CD14-positive monocyte (primary cell): ENCODE measurements at regions not wholly inside any gene's neighbourhood (a gene's known extent, or its start where the extent isn't known, plus 50 kb on each side); places are given as distances from the start of the nearest gene placed in this dataset.

Experiments
- DNase-seq, 3 donors: peaks; one replicate each; pipeline ENCODE4 v3.0.0-alpha.2; 2011 to 2022
- H2AFZ ChIP-seq: 2 replicates; pipeline ENCODE4 v1.6.0; 2012; ENCODE audit warnings: mild to moderate bottlenecking, low read depth, low read length, inconsistent platforms; ENCODE audit not compliant: insufficient read depth, poor library complexity, severe bottlenecking
- H3K27ac ChIP-seq, 2 donors: 1 replicate in 1 of 2; 2 replicates in 1 of 2; pipeline ENCODE4 v1.5.1; 2012 to 2013; ENCODE audit warnings: low read length in 2 of 2, control low read depth in 1 of 2, inconsistent platforms in 1 of 2, low read depth in 1 of 2, mild to moderate bottlenecking in 1 of 2
- H3K27me3 ChIP-seq, 2 donors: one replicate each; pipeline versions ENCODE4 v1.6.0 to v1.6.1; 2011 to 2013; ENCODE audit warnings: low read length in 2 of 2; ENCODE audit not compliant: control insufficient read depth in 2 of 2, insufficient read depth in 2 of 2
- H3K36me3 ChIP-seq, 2 donors: replicated peaks in 1 of 2; 1 replicate in 1 of 2; 2 replicates in 1 of 2; pipeline versions ENCODE4 v1.5.1 to v1.6.1; 2012 to 2013; ENCODE audit warnings: low read length in 2 of 2, control low read depth in 1 of 2, inconsistent platforms in 1 of 2, mild to moderate bottlenecking in 1 of 2; ENCODE audit not compliant: insufficient read depth in 2 of 2, control insufficient read depth in 1 of 2
- H3K4me1 ChIP-seq, 2 donors: 1 replicate in 1 of 2; 2 replicates in 1 of 2; pipeline versions ENCODE4 v1.5.1 to v1.6.1; 2012 to 2013; ENCODE audit warnings: low read length in 2 of 2, control low read depth in 1 of 2, inconsistent platforms in 1 of 2, mild to moderate bottlenecking in 1 of 2, moderate library complexity in 1 of 2; ENCODE audit not compliant: insufficient read depth in 2 of 2, control insufficient read depth in 1 of 2
- H3K4me2 ChIP-seq: replicated peaks from 2 replicates; pipeline ENCODE3; 2012; ENCODE audit warnings: low read length, moderate library complexity, mild to moderate bottlenecking; ENCODE audit not compliant: poor library complexity, severe bottlenecking; ENCODE audit errors: extremely low read depth
- H3K4me3 ChIP-seq, 3 experiments: fragments of 200-600 bp in 1 of 3; sonication (generic) in 1 of 3; replicated peaks in 1 of 3; 1 replicate in 2 of 3; 2 replicates in 1 of 3; pipeline ENCODE4 v1.5.1; 2011 to 2013; ENCODE audit warnings: low read length in 3 of 3, mild to moderate bottlenecking in 3 of 3, control low read depth in 2 of 3, low read depth in 2 of 3, inconsistent platforms in 1 of 3, moderate library complexity in 1 of 3
- H3K79me2 ChIP-seq: 2 replicates; pipeline ENCODE4 v1.6.0; 2012; ENCODE audit warnings: mild to moderate bottlenecking, control low read depth, inconsistent platforms, low read length, moderate library complexity; ENCODE audit not compliant: insufficient read depth
- H3K9ac ChIP-seq: 2 replicates; pipeline ENCODE4 v1.6.0; 2017; ENCODE audit warnings: low read length, mild to moderate bottlenecking; ENCODE audit not compliant: insufficient read depth, poor library complexity, severe bottlenecking
- H3K9me3 ChIP-seq, 2 donors: replicated peaks in 1 of 2; 1 replicate in 1 of 2; 2 replicates in 1 of 2; pipeline versions ENCODE4 v1.5.1 to v1.6.1; 2012 to 2013; ENCODE audit warnings: low read length in 2 of 2, control low read depth in 1 of 2; ENCODE audit not compliant: control insufficient read depth in 1 of 2, insufficient read depth in 1 of 2
- H4K20me1 ChIP-seq: 2 replicates; pipeline ENCODE4 v1.6.0; 2012; ENCODE audit warnings: mild to moderate bottlenecking, low read length, control low read depth, moderate library complexity; ENCODE audit not compliant: insufficient read depth
- H3K27ac Mint-ChIP-seq, 7 donors: one replicate each; pipeline ENCODE4 v1.8.0; 2020; ENCODE audit warnings: mild to moderate bottlenecking in 7 of 7, mixed read lengths in 7 of 7, moderate library complexity in 6 of 7, inconsistent platforms in 2 of 7
- H3K27me3 Mint-ChIP-seq, 3 donors: one replicate each; pipeline ENCODE4 v1.8.0; 2021 to 2022; ENCODE audit warnings: low read depth in 3 of 3, mild to moderate bottlenecking in 3 of 3, mixed read lengths in 3 of 3, moderate library complexity in 3 of 3, inconsistent platforms in 1 of 3
- H3K36me3 Mint-ChIP-seq, 2 donors: one replicate each; pipeline ENCODE4 v1.8.0; 2020; ENCODE audit warnings: mixed read lengths in 2 of 2, inconsistent platforms in 1 of 2, mild to moderate bottlenecking in 1 of 2
- H3K4me1 Mint-ChIP-seq: one replicate; pipeline ENCODE4 v1.8.0; 2020; ENCODE audit warnings: mild to moderate bottlenecking, mixed read lengths
- H3K4me3 Mint-ChIP-seq, 2 donors: one replicate each; pipeline ENCODE4 v1.8.0; 2020; ENCODE audit warnings: mild to moderate bottlenecking in 2 of 2, mixed read lengths in 2 of 2, moderate library complexity in 1 of 2
- H3K9me3 Mint-ChIP-seq, 7 donors: one replicate each; pipeline ENCODE4 v1.8.0; 2020 to 2022; ENCODE audit warnings: mixed read lengths in 7 of 7, mild to moderate bottlenecking in 6 of 7, moderate library complexity in 6 of 7, inconsistent platforms in 2 of 7
- WGBS: methylation state at CpG from one replicate; pipeline ENCODE4 v1.1.5; 2013; ENCODE audit warnings: missing lambda C conversion rate; ENCODE audit not compliant: insufficient coverage; 5-methylcytosine and 5-hydroxymethylcytosine counted together
- intact Hi-C, 2 donors: fragments of 100-400 bp; cut with micrococcal nuclease; formaldehyde crosslinking; loops; one replicate each; pipeline versions ENCODE4 v1.15.0 to v1.15.1; 2023
- TF ChIP-seq, protein P1 (sequence below): fragments of 200-600 bp; IDR thresholded peaks from one replicate; pipeline ENCODE4 v1.8.0; 2022; ENCODE audit warnings: antibody characterized with exemption, mild to moderate bottlenecking

DNA sequence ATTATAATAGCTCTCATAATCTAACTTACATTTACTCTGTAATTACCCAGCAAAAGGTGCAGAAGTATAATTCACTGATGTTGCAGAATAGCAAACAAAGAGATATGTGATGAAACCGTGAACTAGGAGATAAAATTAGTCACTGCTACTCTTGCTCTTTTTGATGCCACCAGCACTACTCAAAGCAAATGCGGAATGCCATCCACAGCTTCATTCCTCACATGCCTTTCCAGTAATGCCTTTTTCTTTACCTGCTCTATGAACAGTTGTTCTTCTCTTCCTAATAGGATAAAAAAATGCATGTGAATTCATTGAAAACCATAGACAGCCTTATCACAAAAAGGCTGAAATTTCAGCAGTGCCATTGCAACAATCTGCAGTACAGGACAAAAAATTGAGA is 1129.5 kb downstream of the DIAPH3 start:
- Mint-ChIP-seq H3K4me3 (no peak overlapping the region), H3K4me1 (no peaks in the 10 kb centered on the region), H3K27me3 (no peaks in the 10 kb centered on the region), H3K36me3 (no peaks in the 10 kb centered on the region), H3K9me3 (peaks cover 2 to 12% (median 4%) of the 10 kb centered on the region in 7 donors), H3K27ac (no peak overlapping the region)
- Histone ChIP-seq H3K4me2 (no peak overlapping the region), H3K4me3 (no peak overlapping the region), H3K4me1 (no peaks in the 10 kb centered on the region), H3K9ac (no peak overlapping the region), H4K20me1 (no peaks in the 10 kb centered on the region), H3K27me3 (no peaks in the 10 kb centered on the region), H3K79me2 (no peaks in the 10 kb centered on the region), H2AFZ (no peak overlapping the region), H3K9me3 (peaks cover 0 to 3% of the 10 kb centered on the region in 2 donors), H3K36me3 (no peaks in the 10 kb centered on the region), H3K27ac (no peak overlapping the region)
- no peak for DNase-seq
- TF ChIP-seq, protein P1, sequence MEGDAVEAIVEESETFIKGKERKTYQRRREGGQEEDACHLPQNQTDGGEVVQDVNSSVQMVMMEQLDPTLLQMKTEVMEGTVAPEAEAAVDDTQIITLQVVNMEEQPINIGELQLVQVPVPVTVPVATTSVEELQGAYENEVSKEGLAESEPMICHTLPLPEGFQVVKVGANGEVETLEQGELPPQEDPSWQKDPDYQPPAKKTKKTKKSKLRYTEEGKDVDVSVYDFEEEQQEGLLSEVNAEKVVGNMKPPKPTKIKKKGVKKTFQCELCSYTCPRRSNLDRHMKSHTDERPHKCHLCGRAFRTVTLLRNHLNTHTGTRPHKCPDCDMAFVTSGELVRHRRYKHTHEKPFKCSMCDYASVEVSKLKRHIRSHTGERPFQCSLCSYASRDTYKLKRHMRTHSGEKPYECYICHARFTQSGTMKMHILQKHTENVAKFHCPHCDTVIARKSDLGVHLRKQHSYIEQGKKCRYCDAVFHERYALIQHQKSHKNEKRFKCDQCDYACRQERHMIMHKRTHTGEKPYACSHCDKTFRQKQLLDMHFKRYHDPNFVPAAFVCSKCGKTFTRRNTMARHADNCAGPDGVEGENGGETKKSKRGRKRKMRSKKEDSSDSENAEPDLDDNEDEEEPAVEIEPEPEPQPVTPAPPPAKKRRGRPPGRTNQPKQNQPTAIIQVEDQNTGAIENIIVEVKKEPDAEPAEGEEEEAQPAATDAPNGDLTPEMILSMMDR = no peak
- intact Hi-C loops = no loop called here
- WGBS = no CpG with 5 or more reads among the region's 2 CpGs

DNA sequence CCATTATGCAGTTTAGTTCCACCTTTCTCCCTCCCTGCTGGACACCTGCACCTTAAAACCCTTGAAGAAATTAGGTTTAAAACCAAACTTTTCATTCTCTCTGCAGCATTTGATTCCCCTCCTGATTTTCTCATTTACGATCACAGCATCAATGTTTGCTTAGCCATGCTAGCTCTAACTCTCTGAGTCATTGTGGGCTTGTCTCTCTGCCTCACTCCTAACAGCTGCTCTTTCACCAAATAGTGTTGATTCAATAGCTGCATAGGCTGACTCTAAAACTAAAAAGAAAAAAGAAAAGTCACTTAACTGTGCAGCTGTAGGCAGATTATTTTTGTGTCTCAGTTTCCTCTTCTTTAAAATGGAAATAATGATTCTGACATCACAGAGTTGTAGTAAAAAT is 1124.9 kb downstream of the DIAPH3 start:
- WGBS = 100% methylated on average over 1 of the region's 1 CpG
- no peaks in the 10 kb centered on the region for H3K4me1 Mint-ChIP-seq
- no peak for DNase-seq
- H3K27me3 ChIP-seq = no peaks in the 10 kb centered on the region
- H2AFZ ChIP-seq = no peak overlapping the region
- no peak overlapping the region for H3K9ac ChIP-seq
- no peaks in the 10 kb centered on the region for H3K4me1 ChIP-seq
- no peaks in the 10 kb centered on the region for H3K36me3 ChIP-seq
- intact Hi-C loops = no loop called here
- no peak overlapping the region for H3K4me2 ChIP-seq
- no peaks in the 10 kb centered on the region for H3K27me3 Mint-ChIP-seq
- no peaks in the 10 kb centered on the region for H3K79me2 ChIP-seq
- no peak overlapping the region for H3K4me3 Mint-ChIP-seq
- no peak overlapping the region for H3K27ac ChIP-seq
- H3K27ac Mint-ChIP-seq = no peak overlapping the region
- no peak overlapping the region for H3K4me3 ChIP-seq
- H3K36me3 Mint-ChIP-seq = no peaks in the 10 kb centered on the region
- H4K20me1 ChIP-seq = no peaks in the 10 kb centered on the region
- TF ChIP-seq, protein P1 = no peak
- H3K9me3 ChIP-seq = peaks cover 0 to 15% of the 10 kb centered on the region in 2 donors
- H3K9me3 Mint-ChIP-seq = peaks cover 0 to 16% (median 4%) of the 10 kb centered on the region in 7 donors
